HS-5 (cell line): ENCODE measurements at regions not wholly inside any gene's neighbourhood (a gene's known extent, or its start where the extent isn't known, plus 50 kb on each side); places are given as distances from the start of the nearest gene placed in this dataset.

Source experiments
- DNase-seq: peaks from one replicate; pipeline ENCODE4 v3.0.0-alpha.2; 2012; ENCODE audit warnings: low read depth

DNA sequence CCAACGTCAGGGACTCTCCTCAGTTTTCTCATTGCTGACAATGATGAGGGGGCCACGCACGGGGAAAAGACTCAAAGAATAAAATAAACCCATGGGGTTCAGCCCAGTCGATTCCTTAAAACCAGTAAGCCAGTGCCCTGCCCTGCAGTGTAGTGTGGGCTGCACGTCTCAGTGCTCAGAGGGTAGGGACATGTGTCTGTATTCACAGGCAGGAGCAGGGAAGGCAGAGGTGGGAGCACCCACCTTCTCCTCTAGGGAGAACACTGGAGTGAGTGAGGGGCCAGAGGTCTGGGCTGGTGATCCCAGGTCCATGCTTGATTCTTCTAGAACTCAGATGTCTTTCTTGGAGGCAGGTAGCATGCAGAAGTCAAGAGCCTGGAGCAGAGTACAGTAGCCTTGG, 303.6 kb downstream of the MATN1 start:
- DNase-seq = no peak

DNA sequence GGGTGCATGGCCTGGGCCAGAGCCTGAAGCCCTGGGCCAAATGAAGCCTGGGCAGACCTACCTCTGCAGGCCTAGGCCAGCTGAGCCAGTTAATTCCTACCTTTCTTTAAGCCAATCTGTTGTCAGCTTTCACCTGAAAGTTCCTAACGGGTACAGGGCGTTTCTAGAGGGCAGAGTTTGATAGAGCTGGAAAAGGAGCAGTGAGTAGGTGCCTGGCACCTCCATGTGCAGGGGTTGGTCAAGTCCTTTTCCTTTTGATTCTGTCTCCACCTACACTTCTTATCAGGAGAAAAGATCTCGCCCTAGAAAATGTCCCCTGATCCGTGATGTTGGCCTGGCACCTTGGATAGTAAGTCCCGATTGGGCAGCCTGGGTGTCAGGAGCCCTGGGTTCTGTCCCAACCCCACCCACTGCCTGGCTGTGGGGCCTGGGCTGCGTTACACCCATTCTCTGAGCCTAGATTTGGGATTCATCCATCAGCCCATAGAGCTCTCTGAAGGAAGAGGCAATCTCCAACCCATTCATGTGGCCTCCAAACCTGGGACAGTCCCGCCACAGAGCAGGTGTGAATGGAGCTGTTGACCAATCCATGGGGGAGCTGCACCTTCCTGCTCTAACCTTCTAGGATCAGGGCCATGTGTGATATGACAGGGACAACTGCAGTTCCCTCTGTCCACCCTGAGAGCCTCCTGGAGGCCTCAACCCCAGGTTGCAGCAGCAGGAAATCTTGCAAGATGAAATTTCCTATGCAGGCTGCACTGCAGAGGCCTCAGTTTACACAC, 304.3 kb downstream of the MATN1 start:
- DNase-seq = no peak

DNA sequence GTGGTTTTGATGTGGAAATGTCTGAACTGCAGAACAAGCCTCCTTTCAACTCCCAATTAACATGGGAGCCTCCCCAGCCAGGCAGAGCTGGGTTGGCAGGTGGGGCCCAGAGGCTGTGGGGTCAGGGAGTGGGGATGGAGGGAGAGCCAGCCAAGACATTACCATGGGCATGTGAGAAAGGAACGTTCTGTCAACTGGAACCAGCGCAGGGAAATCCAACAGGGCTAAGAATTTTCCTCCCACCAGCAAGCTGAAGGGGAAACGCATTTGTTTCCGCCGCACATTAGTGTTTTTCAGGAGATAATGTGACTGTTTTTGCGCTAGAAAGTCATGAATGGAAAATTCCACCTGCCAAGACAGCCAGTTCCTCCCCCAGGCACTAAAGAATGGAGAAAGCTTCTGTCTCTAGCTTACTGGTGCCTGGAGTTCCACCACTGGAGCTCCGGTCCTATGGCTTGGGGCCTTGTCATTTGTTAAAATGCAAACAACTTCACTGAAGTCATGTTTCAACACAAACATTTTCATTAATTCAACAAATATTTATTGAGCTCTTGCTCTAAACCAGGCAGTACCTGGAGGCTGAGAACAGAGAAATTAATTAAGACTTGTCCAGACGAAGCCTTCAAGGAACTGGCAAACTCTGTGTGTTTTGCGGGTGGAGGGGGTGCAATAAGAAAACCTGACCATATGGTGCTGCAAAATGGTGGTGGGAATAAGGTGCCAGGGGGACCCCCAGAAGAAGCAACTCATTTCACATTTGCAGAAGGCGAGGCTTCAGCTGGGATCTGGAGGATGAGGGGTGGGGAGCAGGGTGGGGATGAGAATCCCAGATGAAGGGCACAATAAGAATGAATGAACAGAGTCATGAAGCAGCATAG, 305.1 kb downstream of the MATN1 start:
- DNase-seq = no peak

DNA sequence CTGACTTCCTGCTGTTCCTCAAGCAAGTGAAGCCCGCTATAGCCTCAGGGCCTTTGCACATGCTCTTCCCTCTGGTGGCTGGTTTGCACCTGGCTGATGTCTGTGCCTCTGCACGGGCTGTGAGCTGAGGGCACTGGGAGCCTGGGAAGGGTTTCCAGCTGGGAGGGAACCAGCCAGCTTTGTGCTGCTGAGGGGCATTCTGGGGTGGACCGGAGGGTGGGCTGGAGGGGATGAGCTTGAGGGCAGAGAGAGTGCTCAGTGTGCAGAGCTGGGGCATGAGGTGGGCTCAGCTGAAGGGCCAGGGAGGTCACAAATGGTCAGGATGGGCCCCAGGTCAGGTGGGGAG, 305.7 kb downstream of the MATN1 start:
- no peak for DNase-seq

DNA sequence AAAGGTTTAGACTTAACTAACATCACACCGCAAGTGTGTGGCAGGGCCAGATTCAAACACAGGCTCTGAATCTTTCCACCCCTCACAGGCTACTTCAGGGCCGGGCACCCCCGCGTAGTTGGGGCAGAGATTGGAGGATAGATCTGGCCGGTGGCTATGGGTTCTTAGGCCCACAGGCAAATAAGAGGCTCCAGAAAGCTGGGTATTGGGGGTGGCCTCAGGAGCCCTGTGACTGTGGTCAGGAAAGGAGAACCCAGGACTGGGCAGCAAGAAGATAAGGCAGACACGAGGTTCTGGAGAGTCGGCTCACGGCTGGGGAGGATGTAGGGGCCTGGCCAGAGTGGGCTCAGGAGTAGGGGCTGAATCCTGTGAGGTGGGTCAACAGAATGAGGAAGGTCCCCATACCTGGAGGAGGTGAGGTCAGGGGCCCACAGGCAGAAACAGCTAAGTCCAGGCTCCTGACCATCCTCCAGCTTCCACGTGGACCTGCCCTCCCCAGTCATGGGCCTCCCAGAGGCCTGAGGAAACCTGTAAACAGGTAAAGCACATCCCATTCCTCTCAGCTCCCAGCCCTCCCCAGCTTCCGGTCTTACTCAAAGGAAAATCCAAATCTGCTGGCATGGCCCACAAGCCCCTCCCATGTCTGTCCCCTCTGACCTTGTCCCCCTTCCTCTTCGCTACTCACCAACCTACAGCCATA, 306.2 kb downstream of the MATN1 start:
- DNase-seq = no peak

DNA sequence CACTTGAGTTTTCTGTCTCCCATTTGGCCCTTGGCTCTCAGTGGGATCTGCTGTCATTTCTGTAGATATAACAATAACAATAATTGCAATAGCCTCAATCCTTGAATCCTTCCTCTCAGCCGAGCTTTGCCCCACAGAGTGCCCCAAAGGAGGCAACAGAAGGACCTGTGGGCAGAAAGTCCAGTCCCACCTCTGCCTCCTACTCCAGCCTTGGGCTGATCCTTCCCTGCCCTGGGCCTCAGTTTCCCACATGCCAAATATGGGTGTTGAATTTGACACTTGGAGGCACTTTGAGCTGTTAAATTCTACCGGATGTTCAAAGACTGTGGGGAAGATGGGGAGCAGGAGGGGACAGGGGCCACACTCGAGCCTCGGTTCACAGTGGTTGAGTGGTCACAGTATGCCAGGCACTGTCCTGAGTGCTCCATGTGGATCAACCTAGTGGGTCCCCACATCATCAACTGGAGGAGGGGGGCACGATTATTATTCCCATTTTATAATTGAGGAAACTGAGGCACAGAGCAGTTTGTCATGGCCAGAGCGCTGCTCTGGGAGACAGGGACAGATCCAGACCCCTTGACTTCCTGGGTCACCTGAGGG, 307.1 kb downstream of the MATN1 start:
- DNase-seq = no peak

DNA sequence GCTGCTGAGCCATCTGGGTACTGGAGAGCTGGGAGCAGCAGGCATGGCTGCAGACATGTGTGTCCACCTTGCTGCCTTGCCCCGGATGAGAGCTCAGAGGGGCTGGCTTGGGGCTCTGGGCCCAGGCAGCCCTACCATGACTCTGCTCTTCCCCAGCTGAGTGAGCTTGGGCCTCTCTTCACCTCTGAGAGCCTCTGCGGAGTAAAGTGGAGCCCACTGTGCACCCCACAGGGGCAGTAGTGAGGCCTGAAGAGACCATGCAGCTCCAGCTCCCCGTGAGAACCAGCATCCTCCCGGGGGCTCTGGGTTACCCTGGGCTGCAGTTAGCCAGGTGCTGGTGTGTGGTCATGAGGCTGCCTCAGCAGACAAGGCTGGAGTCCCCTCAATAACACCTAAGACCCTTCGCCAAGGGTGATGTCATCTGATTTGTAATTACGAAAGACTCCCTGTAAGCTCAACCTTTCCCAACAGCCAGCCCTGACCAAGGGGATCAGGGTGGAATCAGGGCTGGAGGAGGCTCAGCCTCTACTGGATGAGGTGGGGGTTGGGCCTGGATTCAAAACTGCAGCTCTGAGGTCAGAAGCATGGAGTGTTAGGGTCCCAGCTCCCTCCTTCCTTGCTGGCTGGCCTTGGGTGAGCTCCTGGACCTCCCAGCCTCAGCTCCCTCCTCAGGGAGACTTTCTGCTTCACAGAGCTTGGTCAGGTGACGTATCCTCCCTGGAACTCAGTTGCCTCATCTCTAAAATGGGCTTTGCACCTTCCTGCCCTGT, 308.0 kb downstream of the MATN1 start:
- no peak for DNase-seq

DNA sequence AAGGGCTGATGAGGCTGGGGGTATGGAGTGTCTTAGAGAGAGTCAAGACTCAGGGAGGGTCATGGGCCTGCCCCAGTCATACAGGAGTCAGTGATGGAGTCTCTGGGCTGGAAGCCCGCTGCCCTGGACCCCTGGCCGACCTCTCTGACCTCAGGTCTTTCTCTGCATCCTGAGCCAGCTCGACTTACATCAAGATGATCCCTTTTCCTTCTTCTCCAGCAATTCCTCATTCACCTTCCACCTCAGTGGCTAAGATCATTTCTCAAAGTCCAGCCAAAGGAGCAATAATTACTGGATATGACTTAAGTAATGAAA, 308.6 kb downstream of the MATN1 start:
- DNase-seq = no peak

DNA sequence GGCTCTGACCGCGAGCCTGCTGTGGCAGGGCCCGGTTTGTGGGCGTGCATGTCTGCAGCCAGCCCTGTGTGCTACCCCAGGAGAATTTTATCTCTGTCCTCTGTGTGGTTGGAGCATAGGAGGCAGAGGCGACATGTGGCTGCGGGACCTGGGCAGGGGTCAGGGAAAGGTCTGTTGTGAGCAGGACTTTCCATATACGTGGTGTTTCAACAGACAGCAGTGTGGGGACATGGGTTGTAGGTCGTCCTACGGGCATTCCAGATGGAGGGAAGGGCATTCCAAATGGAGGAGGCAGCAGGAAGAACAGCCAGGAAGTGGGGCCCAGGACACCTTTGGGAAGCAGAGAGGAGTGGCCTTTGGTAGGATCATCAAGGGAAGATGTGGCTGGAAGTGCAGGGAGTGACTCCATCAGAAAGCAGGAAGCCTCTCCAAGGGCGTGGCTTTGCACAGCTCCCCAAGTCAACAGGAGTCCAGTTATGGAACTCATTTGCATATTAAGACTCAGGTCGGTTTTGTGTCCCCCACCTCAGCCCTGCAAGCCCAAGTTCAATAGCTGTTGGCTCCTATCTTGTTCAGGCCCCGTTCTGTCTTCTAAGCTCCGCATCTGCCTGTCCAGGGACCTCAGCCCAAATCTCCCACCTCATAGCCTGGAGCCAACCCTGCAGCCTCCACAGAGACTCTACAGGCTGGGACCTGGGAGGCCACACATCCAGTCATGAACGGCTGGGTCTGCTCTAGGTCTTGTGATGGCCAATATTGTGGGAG, 309.1 kb downstream of the MATN1 start:
- DNase-seq = no peak

DNA sequence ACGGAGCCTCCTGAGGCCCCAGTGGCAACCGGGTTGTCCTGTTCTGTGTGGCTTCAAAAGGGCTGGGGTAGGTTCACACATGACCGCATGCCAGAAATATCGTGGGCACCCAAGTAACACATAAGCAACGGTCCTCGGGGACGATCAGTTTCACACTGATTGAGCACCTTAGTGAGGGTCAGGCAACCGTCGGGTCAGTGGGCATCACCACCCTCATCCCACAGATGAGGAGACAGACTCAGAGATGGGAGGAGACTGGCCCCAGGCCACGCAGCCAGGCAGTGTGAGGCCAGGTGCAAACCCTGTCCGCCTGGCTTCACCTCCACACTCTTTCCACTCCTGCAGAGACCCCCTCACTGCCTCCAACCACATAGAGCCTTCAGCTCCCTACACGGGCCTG, 309.8 kb downstream of the MATN1 start:
- DNase-seq = no peak

DNA sequence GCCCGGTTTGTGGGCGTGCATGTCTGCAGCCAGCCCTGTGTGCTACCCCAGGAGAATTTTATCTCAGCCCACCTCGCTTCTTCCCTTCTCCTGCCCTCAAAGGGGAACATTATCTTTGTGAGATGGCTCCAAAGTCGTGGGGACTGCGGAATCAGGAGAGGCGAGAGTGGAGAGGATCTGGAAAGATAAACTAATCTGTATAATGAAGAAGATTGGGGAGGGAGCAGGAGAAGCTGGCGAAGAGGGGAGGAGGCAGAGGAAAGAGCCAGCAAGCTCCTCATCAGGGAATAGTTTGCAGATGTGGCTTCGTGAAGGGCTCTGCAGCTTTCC, 310.3 kb downstream of the MATN1 start:
- DNase-seq = no peak

DNA sequence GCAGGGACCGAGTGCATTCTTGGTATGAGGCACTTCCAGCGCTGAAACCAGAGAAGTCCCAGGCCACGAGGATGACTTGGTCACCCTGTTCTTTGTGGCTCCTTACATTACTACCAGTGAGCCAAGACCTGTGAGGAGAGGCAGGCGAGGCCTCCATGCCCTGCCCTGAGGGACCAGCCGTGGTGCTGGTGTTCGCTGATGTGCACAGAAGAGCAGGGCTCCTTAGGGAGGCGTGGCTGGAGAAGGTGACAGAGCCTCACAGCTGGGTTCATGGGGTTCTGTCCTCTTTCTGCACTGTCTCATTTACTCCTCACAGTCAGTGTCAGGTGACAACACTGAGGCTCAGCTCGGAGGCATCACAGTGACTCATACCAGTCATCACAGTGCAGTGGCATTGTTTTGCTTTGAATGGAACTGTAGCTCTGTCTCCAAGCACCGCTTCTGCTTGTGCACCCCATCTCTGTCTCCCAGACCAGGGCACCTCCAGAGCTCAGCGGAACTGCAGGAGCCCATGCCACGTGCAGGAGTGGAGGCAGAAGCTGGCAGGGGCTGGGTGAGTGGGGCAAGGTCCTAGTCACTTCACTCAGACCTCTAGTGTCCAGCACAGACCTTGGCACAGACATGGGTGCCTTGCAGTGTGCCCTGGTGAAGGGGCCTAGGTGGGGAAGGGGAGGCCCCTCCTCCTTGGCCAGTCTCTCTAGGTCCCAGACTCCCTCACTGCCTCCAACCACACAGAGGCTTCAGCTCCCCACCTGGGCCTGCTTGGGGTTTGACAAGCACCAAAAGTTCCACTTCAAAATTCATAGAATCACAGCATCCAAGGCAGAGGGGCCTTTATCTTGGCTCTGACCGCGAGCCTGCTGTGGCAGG, 310.9 kb downstream of the MATN1 start:
- DNase-seq = no peak

DNA sequence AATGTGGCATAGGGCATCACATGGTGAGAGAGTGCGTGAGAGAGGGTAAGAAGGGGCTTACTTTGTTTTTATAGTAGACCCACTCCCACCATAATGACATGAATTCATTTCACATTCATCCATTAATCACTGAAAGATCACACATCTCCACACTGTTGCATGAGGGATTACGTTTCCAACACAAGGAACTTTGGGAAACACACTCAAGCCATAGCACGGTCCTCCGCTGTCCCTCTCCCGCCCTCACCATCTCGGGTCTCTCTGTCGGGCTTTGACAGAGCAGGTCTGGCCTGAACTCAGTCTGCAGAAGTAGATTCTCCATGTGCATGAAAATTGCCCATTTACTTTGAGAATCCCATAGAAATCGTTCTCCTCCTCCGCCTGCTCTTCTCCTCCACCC, 312.2 kb downstream of the MATN1 start:
- DNase-seq = no peak

DNA sequence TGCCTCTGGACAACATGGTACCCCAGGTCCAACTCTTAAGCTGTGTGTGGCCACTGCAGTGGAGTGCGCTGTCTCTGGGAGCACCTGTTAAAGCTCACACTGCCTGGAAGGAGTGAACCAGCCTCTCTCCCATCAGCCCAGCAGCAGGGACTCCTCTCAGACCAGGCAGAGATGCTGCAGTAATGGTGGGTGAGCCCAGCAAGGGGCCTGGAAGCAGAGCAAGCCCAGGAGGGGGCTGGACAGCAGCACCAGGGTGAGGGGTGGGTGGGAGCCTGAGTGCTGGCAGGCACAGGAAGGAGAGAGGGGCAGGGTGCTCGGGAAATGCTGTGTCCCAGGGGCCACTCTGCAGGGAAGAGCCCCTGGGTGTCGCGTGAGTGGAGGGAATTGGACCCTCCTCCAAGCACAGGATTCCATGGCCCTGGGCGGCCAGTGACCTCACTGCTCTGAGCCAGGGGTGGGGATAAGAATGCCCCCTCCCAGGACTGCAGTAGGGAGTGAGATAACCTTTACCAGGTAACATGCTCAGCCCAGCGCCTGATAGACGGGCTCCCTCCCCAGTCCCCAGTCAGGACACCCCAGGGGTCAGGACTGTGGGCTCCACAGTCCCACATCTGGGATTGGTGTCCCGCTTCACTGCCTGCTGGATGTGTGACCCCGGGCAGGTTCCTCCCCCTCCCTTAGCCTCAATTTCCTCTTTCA, 313.1 kb downstream of the MATN1 start:
- DNase-seq = no peak

DNA sequence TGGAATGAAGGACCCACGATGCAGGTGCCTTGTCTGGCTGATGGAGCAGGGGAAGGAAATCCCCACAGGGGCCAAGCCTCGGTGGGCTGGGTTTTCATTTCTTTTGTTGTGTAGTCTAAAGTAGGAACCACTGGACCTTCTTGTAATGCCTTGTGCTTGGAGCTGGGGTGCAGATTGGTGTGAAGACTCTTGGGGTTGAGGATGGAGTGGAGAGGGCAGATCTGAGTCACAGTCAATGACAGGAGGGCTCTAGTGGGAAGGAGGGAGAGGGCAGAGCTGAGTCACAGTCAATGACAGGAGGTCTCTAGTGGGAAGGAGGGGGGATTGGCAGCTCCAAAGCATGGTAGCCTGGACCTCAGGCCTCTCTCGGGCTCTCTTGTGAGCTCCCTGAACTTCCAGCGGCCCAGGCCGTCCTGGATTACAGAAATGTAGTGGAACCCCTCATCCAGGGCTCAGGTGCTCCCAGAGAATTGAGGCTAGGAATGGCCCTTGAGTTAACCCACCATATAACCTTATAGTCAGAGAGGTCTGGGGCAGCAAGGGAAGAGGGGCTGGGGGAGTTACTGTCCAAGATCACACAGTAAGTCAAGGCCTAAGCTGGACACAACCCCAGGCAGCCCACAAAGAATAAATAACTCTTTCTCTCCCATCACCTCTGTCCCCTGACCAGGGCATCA, 313.8 kb downstream of the MATN1 start:
- DNase-seq = no peak

DNA sequence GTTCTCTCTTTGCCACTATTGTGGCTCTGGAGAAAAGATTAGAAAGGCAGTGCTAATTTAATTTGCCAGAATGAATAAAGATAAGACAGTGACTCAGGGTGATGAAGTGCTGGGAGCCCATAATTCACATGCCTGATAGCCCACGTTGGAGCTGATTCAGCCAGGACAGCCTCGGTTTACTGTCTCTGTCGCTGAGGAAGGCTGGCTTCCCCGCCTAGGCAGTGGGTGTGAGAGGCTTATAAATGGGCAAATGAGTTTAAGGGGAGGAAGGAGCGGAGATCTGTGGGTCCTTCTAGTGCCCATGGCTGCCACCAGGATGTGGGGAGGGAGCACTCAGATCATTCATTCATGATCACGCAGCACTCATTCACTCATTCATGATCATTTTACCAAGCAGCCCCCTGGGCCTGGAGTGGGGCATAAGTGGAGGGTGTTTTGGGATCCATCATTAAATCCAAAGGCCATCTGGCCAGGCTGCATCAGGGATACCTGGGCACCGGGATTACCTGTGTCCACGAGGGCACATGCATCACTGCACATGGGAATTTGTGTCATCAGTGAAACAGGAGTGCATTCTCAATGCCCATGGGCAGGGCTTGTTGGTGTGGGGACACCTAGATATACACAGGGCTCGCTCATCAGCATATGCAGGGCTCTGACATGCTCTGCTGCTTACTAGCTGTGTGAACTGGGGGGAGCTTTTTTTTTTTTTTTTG, 315.4 kb downstream of the MATN1 start:
- peak; percentile 10 for DNase-seq

DNA sequence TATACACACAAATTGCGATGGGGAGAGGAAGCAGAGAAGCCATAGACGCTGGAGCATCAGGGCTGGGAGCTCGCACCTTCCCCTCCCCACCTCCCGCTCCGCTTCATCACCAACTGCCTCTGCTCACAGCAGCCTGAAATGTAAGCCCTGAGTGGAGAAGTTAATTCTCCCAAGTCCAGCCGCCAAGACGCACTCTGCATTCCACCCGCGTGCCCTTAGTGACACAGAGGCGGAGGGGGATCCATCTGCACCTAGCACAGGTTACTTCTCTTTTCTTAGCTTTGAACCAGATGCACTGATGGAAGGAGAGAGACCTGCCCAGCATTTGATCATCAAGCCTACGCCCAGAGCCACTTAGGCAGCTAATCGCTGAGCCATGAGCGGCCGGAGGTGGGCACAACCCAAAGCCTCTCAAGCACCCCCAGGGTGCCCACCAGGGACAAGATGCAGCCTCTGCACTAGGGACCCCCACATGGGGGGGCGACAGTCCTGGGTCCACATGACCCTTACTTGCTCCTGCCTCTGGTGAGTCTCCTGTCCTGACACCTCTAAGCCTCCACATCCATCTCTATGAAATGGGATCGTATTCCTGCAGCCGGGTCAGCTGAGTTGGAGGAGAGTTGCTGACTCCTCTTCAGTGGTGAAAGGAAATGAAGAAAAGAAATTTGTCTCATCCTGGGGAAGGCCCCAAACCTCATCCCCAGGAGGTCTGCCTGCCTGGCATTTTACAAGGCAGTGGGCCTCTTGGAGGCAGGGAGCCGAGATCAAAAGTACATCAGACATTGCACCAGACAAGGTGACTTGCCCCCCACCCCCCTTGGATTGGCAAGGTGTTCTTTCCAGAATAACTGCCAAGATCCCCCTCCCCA, 316.2 kb downstream of the MATN1 start:
- DNase-seq = no peak
